Body of pancreas (tissue), 4 donors: ENCODE measurements at regions not wholly inside any gene's neighbourhood (a gene's known extent, or its start where the extent isn't known, plus 50 kb on each side); places are given as distances from the start of the nearest gene placed in this dataset.

ENCODE experiments used
- ATAC-seq: fragments of 150-250 bp; one replicate; pipeline ENCODE4 v1.9.1; 2016
- DNase-seq, 4 donors: peaks; one replicate each; pipeline ENCODE4 v3.0.0-alpha.2; 2019
- H3K27ac ChIP-seq, 4 donors: fragments of 200-600 bp; sonication (generic); 1 replicate in 3 of 4; 2 replicates in 1 of 4; pipeline versions ENCODE4 v1.5.1 to v1.6.1; 2016 to 2019; ENCODE audit warnings: mild to moderate bottlenecking in 1 of 4, mixed read lengths in 1 of 4, moderate library complexity in 1 of 4
- H3K27me3 ChIP-seq, 2 donors: fragments of 200-600 bp; sonication (generic); one replicate each; pipeline ENCODE4 v1.6.0; 2016; ENCODE audit warnings: mild to moderate bottlenecking in 1 of 2
- H3K36me3 ChIP-seq, 2 donors: fragments of 200-600 bp; sonication (generic); replicated peaks in 1 of 2; 2 replicates each; pipeline ENCODE4 v1.5.1; 2016; ENCODE audit warnings: low read depth in 2 of 2; ENCODE audit not compliant: insufficient read depth in 1 of 2
- H3K4me1 ChIP-seq: fragments of 200-600 bp; sonication (generic); one replicate; pipeline ENCODE4 v1.6.0; 2016
- H3K4me3 ChIP-seq, 2 donors: fragments of 200-600 bp; sonication (generic); 1 replicate in 1 of 2; 2 replicates in 1 of 2; pipeline ENCODE4 v1.5.1; 2016 to 2019
- H3K9me3 ChIP-seq, 3 donors: fragments of 200-600 bp; sonication (generic); 1 replicate in 2 of 3; 2 replicates in 1 of 3; pipeline ENCODE4 v1.5.1; 2016
- CTCF ChIP-seq, 7 experiments: fragments of 450-650 bp in 4 of 7; fragments of 200-600 bp in 3 of 7; sonication (generic) in 3 of 7; IDR thresholded peaks; one replicate each; pipeline ENCODE4 v1.5.1; 2016 to 2019; ENCODE audit warnings: antibody characterized with exemption in 7 of 7
- POLR2A ChIP-seq, 3 donors: fragments of 450-650 bp; IDR thresholded peaks; one replicate each; pipeline ENCODE4 v1.6.1; 2016; ENCODE audit warnings: antibody characterized with exemption in 3 of 3, mild to moderate bottlenecking in 2 of 3
- WGBS, 2 donors: methylation state at CpG; one replicate each; pipeline ENCODE4 v1.1.5; 2017; 5-methylcytosine and 5-hydroxymethylcytosine counted together
- intact Hi-C: fragments of 100-400 bp; cut with DNase I; formaldehyde crosslinking; loops from one replicate; pipeline ENCODE4 v1.15.1; 2023

- no peak overlapping the region for H3K4me3 ChIP-seq
- H3K27ac ChIP-seq = no peak overlapping the region
- 49 to 58% methylated on average over 2 of the region's 2 CpGs for WGBS, 2 donors
- ATAC-seq (no peak), DNase-seq (no peak)
- H3K36me3 ChIP-seq = no peaks in the 10 kb centered on the region
- no peaks in the 10 kb centered on the region for H3K9me3 ChIP-seq
- H3K4me1 ChIP-seq = no peaks in the 10 kb centered on the region
- TF ChIP-seq POLR2A (IDR thresholded peaks at IDR 0.05) = no peak
- TF ChIP-seq CTCF (IDR thresholded peaks at IDR 0.05) = no peak
- H3K27me3 ChIP-seq = no peaks in the 10 kb centered on the region
- intact Hi-C loops = no loop called here
Measured at GRCh38 chr4:117412661-117413060, 327.3 kb upstream of the TRAM1L1 start.

DNA sequence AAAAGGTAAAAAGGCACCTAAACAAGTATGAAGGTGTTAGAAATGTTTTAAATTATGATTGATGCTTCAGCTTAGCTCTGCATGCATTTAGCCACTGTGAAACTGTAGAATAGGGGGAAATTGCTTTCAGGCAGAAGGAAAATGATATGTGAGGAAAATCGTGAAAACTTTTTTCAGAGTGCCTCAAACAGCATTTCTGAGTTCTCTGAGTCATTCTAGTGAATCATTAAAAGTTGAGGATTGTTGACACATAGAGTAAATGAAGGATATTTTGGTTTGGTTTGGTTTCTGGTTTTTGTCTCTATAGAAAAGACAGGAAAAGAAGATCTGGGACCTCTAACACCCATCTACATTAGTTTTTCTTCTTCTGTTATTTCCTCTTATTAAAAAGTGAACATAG is 332.5 kb upstream of the TRAM1L1 start:
- no peak for TF ChIP-seq POLR2A (IDR thresholded peaks at IDR 0.05)
- TF ChIP-seq CTCF (IDR thresholded peaks at IDR 0.05) = no peak
- no peaks in the 10 kb centered on the region for H3K9me3 ChIP-seq
- WGBS, 2 donors = 8 to 19% methylated on average over 1 of the region's 1 CpG
- H3K4me1 ChIP-seq = no peaks in the 10 kb centered on the region
- H3K4me3 ChIP-seq = no peak overlapping the region
- intact Hi-C loops = no loop called here
- no peaks in the 10 kb centered on the region for H3K36me3 ChIP-seq
- H3K27ac ChIP-seq = no peak overlapping the region
- H3K27me3 ChIP-seq = no peaks in the 10 kb centered on the region
- ATAC-seq (no peak), DNase-seq (no peak)

DNA sequence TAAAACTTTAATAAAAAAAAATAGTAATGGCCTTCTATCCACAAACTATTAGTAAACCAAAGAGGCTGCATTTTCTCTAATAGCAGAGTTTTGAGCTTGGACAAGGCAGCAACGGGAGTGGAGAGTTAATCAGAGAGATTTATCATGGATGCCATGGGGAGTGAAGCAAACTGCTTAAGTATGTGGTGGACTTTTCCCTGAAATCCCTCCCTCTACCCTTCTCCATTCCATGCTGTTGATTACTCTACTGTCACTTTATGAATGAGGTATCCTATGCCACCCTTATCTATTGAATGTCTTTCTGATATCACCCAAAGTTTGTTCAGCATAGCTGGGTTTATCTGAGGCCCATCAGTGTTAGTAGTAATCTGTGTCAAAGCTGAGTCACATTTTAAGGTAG is 335.6 kb upstream of the TRAM1L1 start:
- no peaks in the 10 kb centered on the region for H3K27me3 ChIP-seq
- H3K36me3 ChIP-seq = no peaks in the 10 kb centered on the region
- DNase-seq = no peak
- TF ChIP-seq CTCF (IDR thresholded peaks at IDR 0.05) (no peak), POLR2A (IDR thresholded peaks at IDR 0.05) (no peak)
- intact Hi-C loops = no loop called here
- H3K4me1 ChIP-seq = no peaks in the 10 kb centered on the region
- no peak overlapping the region for H3K4me3 ChIP-seq
- H3K9me3 ChIP-seq = no peaks in the 10 kb centered on the region
- WGBS, 2 donors = 23 to 24% methylated on average over 1 of the region's 1 CpG
- no peak overlapping the region for H3K27ac ChIP-seq
- no peak for ATAC-seq

DNA sequence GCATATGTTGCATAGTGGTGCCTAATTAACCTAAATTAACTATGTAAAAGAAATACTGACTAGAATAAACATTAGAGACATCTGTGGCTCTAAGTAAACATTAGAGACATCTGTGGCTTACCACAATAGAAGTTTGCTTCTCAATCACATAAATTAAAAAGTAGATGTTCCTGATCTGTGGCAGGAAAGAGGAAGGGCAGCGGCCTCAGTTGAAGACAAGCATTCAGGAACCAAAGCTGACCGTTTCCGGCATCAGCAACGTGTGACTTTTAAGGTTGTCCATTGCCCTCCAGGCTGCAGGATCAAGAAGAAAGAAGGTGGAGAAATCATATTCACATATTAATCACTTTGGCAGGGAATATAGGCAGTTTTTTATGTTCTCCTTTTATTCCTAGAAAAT is 336.3 kb upstream of the TRAM1L1 start:
- DNase-seq (no peak), ATAC-seq (no peak)
- no peaks in the 10 kb centered on the region for H3K36me3 ChIP-seq
- WGBS, 2 donors = 57 to 77% methylated on average over 4 of the region's 4 CpGs
- TF ChIP-seq CTCF (IDR thresholded peaks at IDR 0.05) = no peak
- TF ChIP-seq POLR2A (IDR thresholded peaks at IDR 0.05) = no peak
- no peaks in the 10 kb centered on the region for H3K27me3 ChIP-seq
- H3K4me3 ChIP-seq = no peak overlapping the region
- no peak overlapping the region for H3K27ac ChIP-seq
- H3K9me3 ChIP-seq = no peaks in the 10 kb centered on the region
- H3K4me1 ChIP-seq = no peaks in the 10 kb centered on the region
- intact Hi-C loops = no loop called here

DNA sequence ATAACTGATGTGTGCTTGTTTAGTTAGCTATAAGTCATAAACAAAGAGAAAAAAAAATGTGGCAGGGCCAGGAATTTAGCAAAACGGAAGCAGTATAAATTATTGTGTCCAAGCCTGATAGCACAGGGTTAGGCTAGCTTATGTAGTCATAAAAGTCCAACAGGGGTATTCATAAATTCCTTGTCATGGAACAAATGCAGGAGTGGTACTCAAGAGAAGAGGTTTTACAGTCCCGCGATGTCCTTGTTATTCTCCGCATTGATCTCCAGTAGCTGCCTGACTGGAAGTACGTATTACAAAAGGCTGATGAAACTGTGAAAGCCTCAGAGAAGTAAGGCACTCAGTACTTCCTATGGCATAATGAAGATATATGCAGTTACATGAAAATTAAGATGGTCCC is 336.9 kb upstream of the TRAM1L1 start:
- no peak for DNase-seq
- TF ChIP-seq CTCF (IDR thresholded peaks at IDR 0.05) (no peak), POLR2A (IDR thresholded peaks at IDR 0.05) (no peak)
- H3K9me3 ChIP-seq = no peaks in the 10 kb centered on the region
- intact Hi-C loops = no loop called here
- WGBS, 2 donors = 80 to 85% methylated on average over 5 of the region's 5 CpGs
- no peaks in the 10 kb centered on the region for H3K4me1 ChIP-seq
- H3K27ac ChIP-seq = no peak overlapping the region
- no peak for ATAC-seq
- no peaks in the 10 kb centered on the region for H3K27me3 ChIP-seq
- H3K36me3 ChIP-seq = no peaks in the 10 kb centered on the region
- no peak overlapping the region for H3K4me3 ChIP-seq
